ENCODE measurements at regions not wholly inside any gene's neighbourhood (a gene's known extent, or its start where the extent isn't known, plus 50 kb on each side); places are given as distances from the start of the nearest gene placed in this dataset.

GRCh38 chr20:56153926-56154325, 94.6 kb upstream of the MC3R start:
- TF ChIP-seq CTCF (IDR thresholded peaks at IDR 0.05 in 8 of 11, conservative IDR thresholded peaks at IDR 0.05 in 3 of 11) (no peak), POLR2AphosphoS5 (IDR thresholded peaks at IDR 0.05) (no peak), POLR2A (IDR thresholded peaks at IDR 0.05) (no peak)

GRCh38 chr20:56155625-56156024, 92.9 kb upstream of the MC3R start:
- WGBS, 5 donors: 78 to 88% (median 82%) methylated on average over 5 of the region's 5 CpGs
- Histone ChIP-seq H3K27ac (no peak overlapping the region), H3K4me3 (no peak overlapping the region), H3K4me1 (no peaks in the 10 kb centered on the region), H3K9me3 (no peaks in the 10 kb centered on the region), H3K27me3 (replicated peaks in 1 of 7) (peaks cover 0 to 22% (median 0%) of the 10 kb centered on the region in 7 donors), H3K36me3 (no peaks in the 10 kb centered on the region)
- intact Hi-C loops (cut with DNase I; ENCODE audit: low total_unique reads): no loop called here
- no peak for TF ChIP-seq POLR2AphosphoS5 (IDR thresholded peaks at IDR 0.05)
- TF ChIP-seq POLR2A (IDR thresholded peaks at IDR 0.05): no peak
- TF ChIP-seq CTCF (IDR thresholded peaks at IDR 0.05 in 8 of 11, conservative IDR thresholded peaks at IDR 0.05 in 3 of 11): no peak
- no peak for DNase-seq

More at GRCh38 chr20:56153926-56154325, 94.6 kb upstream of the MC3R start:
- intact Hi-C loops (cut with DNase I; ENCODE audit: low total_unique reads): no loop called here
- H3K4me3 ChIP-seq: no peak overlapping the region
- no peak overlapping the region for H3K27ac ChIP-seq
- no peaks in the 10 kb centered on the region for H3K36me3 ChIP-seq
- 62 to 91% (median 88%) methylated on average over 5 of the region's 5 CpGs for WGBS, 5 donors
- no peaks in the 10 kb centered on the region for H3K4me1 ChIP-seq
- H3K27me3 ChIP-seq (replicated peaks in 1 of 7): peaks cover 0 to 19% (median 0%) of the 10 kb centered on the region in 7 donors
- no peaks in the 10 kb centered on the region for H3K9me3 ChIP-seq
- DNase-seq: no peak

GRCh38 chr20:56157530-56158203, 90.9 kb upstream of the MC3R start:
- Histone ChIP-seq H3K4me1 (no peaks in the 10 kb centered on the region), H3K36me3 (no peaks in the 10 kb centered on the region), H3K4me3 (no peak overlapping the region), H3K27me3 (replicated peaks in 1 of 7) (peaks cover 0 to 26% (median 0%) of the 10 kb centered on the region in 7 donors), H3K9me3 (no peaks in the 10 kb centered on the region), H3K27ac (no peak overlapping the region)
- DNase-seq: no peak
- TF ChIP-seq CTCF (IDR thresholded peaks at IDR 0.05 in 8 of 11, conservative IDR thresholded peaks at IDR 0.05 in 3 of 11) (no peak), POLR2AphosphoS5 (IDR thresholded peaks at IDR 0.05) (no peak), POLR2A (IDR thresholded peaks at IDR 0.05) (no peak)
- intact Hi-C loops (cut with DNase I; ENCODE audit: low total_unique reads): no loop called here
- 71 to 77% (median 75%) methylated on average over 12 of the region's 12 CpGs for WGBS, 5 donors

GRCh38 chr20:56158489-56158888, 90.0 kb upstream of the MC3R start:
- no peak overlapping the region for H3K27ac ChIP-seq
- H3K4me1 ChIP-seq: no peaks in the 10 kb centered on the region
- H3K36me3 ChIP-seq: no peaks in the 10 kb centered on the region
- WGBS, 5 donors: 82 to 94% (median 86%) methylated on average over 1 of the region's 1 CpG
- TF ChIP-seq CTCF (IDR thresholded peaks at IDR 0.05 in 8 of 11, conservative IDR thresholded peaks at IDR 0.05 in 3 of 11) (no peak), POLR2AphosphoS5 (IDR thresholded peaks at IDR 0.05) (no peak), POLR2A (IDR thresholded peaks at IDR 0.05) (no peak)
- H3K9me3 ChIP-seq: no peaks in the 10 kb centered on the region
- intact Hi-C loops (cut with DNase I; ENCODE audit: low total_unique reads): no loop called here
- H3K27me3 ChIP-seq (replicated peaks in 1 of 7): peaks cover 0 to 26% (median 0%) of the 10 kb centered on the region in 7 donors
- no peak for DNase-seq
- H3K4me3 ChIP-seq: no peak overlapping the region

All from spleen (tissue), 11 donors.